ENCODE measurements at regions not wholly inside any gene's neighbourhood (a gene's known extent, or its start where the extent isn't known, plus 50 kb on each side); places are given as distances from the start of the nearest gene placed in this dataset.

DNA sequence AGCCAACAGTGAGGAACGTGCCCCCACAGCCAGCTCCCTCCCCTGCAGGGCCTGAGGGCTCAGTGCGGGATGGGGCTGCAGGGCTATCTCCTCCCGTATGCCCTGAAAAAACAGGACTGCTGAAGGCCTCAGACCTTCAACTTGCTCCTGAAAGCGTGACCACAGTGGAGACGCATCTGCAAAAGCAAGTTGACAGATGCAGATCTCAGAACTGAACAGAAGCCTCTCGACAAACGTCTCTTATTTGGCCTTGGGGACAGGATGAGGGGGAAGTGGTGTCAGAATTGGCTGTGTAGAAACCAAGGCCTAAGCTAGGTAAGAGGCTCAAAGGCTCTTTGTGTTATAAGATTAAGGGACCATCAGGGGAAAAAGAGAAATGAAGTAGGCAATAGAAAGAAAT, 120.7 kb upstream of the SLC22A23 start:
- no peak for DNase-seq (ENCODE audit: low read depth, low spot score)
- peaks cover 11% of the 10 kb centered on the region for H3K4me1 Mint-ChIP-seq
- no peak for TF ChIP-seq CTCF (conservative IDR thresholded peaks at IDR 0.05)
- H3K9me3 Mint-ChIP-seq = peaks cover 3% of the 10 kb centered on the region
- H3K27ac Mint-ChIP-seq (ENCODE audit: unreplicated experiment) = no peak overlapping the region
- H3K4me3 Mint-ChIP-seq = no peak overlapping the region
- no peaks in the 10 kb centered on the region for H3K36me3 Mint-ChIP-seq (ENCODE audit: low read depth)
- no peaks in the 10 kb centered on the region for H3K27me3 Mint-ChIP-seq (ENCODE audit: low read depth)

DNA sequence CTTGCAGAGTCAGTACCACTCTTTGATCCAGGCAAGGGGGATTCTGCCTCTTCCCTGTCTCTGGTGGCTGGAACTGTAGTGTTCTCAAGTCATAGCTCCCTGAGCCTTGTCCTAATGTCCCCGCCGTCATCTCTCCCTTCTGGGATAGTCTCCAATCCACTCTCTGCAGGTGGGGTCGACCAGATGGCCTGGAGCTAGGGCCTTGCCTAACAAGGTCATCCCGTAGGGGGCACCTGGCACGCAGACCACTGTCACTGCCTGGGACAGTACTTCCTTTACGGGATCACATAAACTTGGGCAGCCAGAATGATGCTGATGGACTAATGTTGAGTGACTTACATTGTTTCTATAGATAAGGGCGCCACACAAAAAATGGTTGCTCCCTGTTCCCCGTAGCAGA, 118.9 kb upstream of the SLC22A23 start:
- no peak for TF ChIP-seq CTCF (conservative IDR thresholded peaks at IDR 0.05)
- Mint-ChIP-seq H3K36me3 (ENCODE audit: low read depth) (no peaks in the 10 kb centered on the region), H3K4me1 (peaks cover 16% of the 10 kb centered on the region), H3K4me3 (no peak overlapping the region), H3K9me3 (peaks cover 3% of the 10 kb centered on the region), H3K27ac (ENCODE audit: unreplicated experiment) (no peak overlapping the region), H3K27me3 (ENCODE audit: low read depth) (no peaks in the 10 kb centered on the region)
- no peak for DNase-seq (ENCODE audit: low read depth, low spot score)

DNA sequence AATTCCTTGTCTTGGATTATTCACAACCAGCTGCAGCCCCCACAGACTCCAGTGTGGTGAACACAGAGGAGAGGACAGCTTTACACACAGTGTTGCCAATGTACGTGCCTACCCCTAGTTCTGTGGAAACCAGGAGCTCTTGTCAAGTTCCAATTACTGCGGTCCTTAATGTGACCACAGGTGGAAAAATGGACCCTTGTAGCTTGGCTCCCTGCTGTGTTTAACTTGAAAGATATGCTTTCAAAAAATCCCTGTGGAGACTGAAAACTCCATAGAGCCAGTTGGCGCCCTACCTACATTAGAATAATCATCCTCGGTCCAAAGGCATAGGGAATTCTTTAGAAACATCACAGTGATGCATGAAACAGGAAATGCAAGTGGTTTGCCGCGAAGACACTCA, 118.3 kb upstream of the SLC22A23 start:
- H3K9me3 Mint-ChIP-seq = peaks cover 3% of the 10 kb centered on the region
- TF ChIP-seq CTCF (conservative IDR thresholded peaks at IDR 0.05) = no peak
- no peaks in the 10 kb centered on the region for H3K36me3 Mint-ChIP-seq (ENCODE audit: low read depth)
- H3K4me3 Mint-ChIP-seq = no peak overlapping the region
- no peaks in the 10 kb centered on the region for H3K27me3 Mint-ChIP-seq (ENCODE audit: low read depth)
- no peak overlapping the region for H3K27ac Mint-ChIP-seq (ENCODE audit: unreplicated experiment)
- DNase-seq (ENCODE audit: low read depth, low spot score) = no peak
- peaks cover 21% of the 10 kb centered on the region for H3K4me1 Mint-ChIP-seq

GRCh38 chr6:3573670-3574069, 116.8 kb upstream of the SLC22A23 start:
- H3K9me3 Mint-ChIP-seq = peaks cover 3% of the 10 kb centered on the region
- no peak for DNase-seq (ENCODE audit: low read depth, low spot score)
- no peak overlapping the region for H3K4me3 Mint-ChIP-seq
- no peak for TF ChIP-seq CTCF (conservative IDR thresholded peaks at IDR 0.05)
- H3K27me3 Mint-ChIP-seq (ENCODE audit: low read depth) = no peaks in the 10 kb centered on the region
- no peaks in the 10 kb centered on the region for H3K36me3 Mint-ChIP-seq (ENCODE audit: low read depth)
- H3K4me1 Mint-ChIP-seq = peaks cover 29% of the 10 kb centered on the region
- no peak overlapping the region for H3K27ac Mint-ChIP-seq (ENCODE audit: unreplicated experiment)

GRCh38 chr6:3571836-3572235, 115.0 kb upstream of the SLC22A23 start:
- no peak overlapping the region for H3K27ac Mint-ChIP-seq (ENCODE audit: unreplicated experiment)
- H3K4me1 Mint-ChIP-seq = peaks cover 25% of the 10 kb centered on the region
- H3K27me3 Mint-ChIP-seq (ENCODE audit: low read depth) = no peaks in the 10 kb centered on the region
- DNase-seq (ENCODE audit: low read depth, low spot score) = no peak
- no peaks in the 10 kb centered on the region for H3K9me3 Mint-ChIP-seq
- H3K4me3 Mint-ChIP-seq = no peak overlapping the region
- no peak for TF ChIP-seq CTCF (conservative IDR thresholded peaks at IDR 0.05)
- H3K36me3 Mint-ChIP-seq (ENCODE audit: low read depth) = no peaks in the 10 kb centered on the region

GRCh38 chr6:3571250-3571681, 114.4 kb upstream of the SLC22A23 start:
- no peaks in the 10 kb centered on the region for H3K9me3 Mint-ChIP-seq
- no peak for DNase-seq (ENCODE audit: low read depth, low spot score)
- no peaks in the 10 kb centered on the region for H3K27me3 Mint-ChIP-seq (ENCODE audit: low read depth)
- TF ChIP-seq CTCF (conservative IDR thresholded peaks at IDR 0.05) = no peak
- H3K36me3 Mint-ChIP-seq (ENCODE audit: low read depth) = no peaks in the 10 kb centered on the region
- no peak overlapping the region for H3K27ac Mint-ChIP-seq (ENCODE audit: unreplicated experiment)
- H3K4me3 Mint-ChIP-seq = no peak overlapping the region
- peaks cover 25% of the 10 kb centered on the region for H3K4me1 Mint-ChIP-seq
